IMR-90 (cell line): ENCODE measurements at regions not wholly inside any gene's neighbourhood (a gene's known extent, or its start where the extent isn't known, plus 50 kb on each side); places are given as distances from the start of the nearest gene placed in this dataset.

Source experiments
- ATAC-seq: fragments of 200-7000 bp; cut with Tn5 transposase; 2 replicates; pipeline ENCODE4 v1.9.1; 2020; ENCODE audit warnings: low read depth, mild to moderate bottlenecking, moderate library complexity
- BruUV-seq: library from RNA; stranded (reverse); fragments of 400-500 nt; replicated peaks from 2 replicates; lab custom pipeline; 2021; lab: Mats Ljungman, UMichigan
- CTCF ChIA-PET: fragments of 300-600 bp; formaldehyde crosslinking; extraction: SDS; loops from one replicate; lab custom pipeline; 2021; ENCODE audit warnings: antibody characterized with exemption; lab: Yijun Ruan, JAX
- POLR2A ChIA-PET: fragments of 300-600 bp; sonication (Branson Sonifier 250); formaldehyde crosslinking; loops from one replicate; lab custom pipeline; 2022; ENCODE audit warnings: antibody characterized with exemption; ENCODE audit not compliant: unreplicated experiment; lab: Charles Lee
- DNase-seq: peaks from one replicate; pipeline ENCODE4 v3.0.0; 2013
- H2AFZ ChIP-seq: replicated peaks from 2 replicates; pipeline ENCODE3; 2013; ENCODE audit warnings: low read length, mild to moderate bottlenecking; ENCODE audit not compliant: poor library complexity
- H2AK5ac ChIP-seq: 2 replicates; pipeline ENCODE4 v1.6.1; 2013; ENCODE audit warnings: low read depth, low read length, inconsistent platforms
- H2AK9ac ChIP-seq: replicated peaks from 2 replicates; pipeline ENCODE3; 2013; ENCODE audit warnings: mild to moderate bottlenecking, low read depth, low read length, moderate library complexity; ENCODE audit not compliant: poor library complexity
- H2BK120ac ChIP-seq: 2 replicates; pipeline ENCODE4 v1.6.1; 2013; ENCODE audit warnings: low read depth, low read length, inconsistent platforms
- H2BK15ac ChIP-seq: 3 replicates; pipeline ENCODE4 v1.6.1; 2013; ENCODE audit warnings: low read depth, low read length, inconsistent platforms
- H2BK20ac ChIP-seq: 2 replicates; pipeline ENCODE4 v1.6.1; 2013; ENCODE audit warnings: low read depth, mild to moderate bottlenecking, inconsistent platforms, low read length, moderate library complexity
- H2BK5ac ChIP-seq: 2 replicates; pipeline ENCODE4 v1.6.1; 2013; ENCODE audit warnings: mild to moderate bottlenecking, low read depth, low read length, inconsistent platforms; ENCODE audit not compliant: poor library complexity, severe bottlenecking
- H3K14ac ChIP-seq: replicated peaks from 2 replicates; pipeline ENCODE4 v1.6.1; 2013; ENCODE audit warnings: low read depth, low read length, inconsistent platforms
- H3K18ac ChIP-seq: 2 replicates; pipeline ENCODE4 v1.6.1; 2013; ENCODE audit warnings: low read depth, low read length, control low read depth
- H3K23ac ChIP-seq: 2 replicates; pipeline ENCODE4 v1.6.1; 2013; ENCODE audit warnings: low read depth, low read length, inconsistent platforms
- H3K27ac ChIP-seq: 2 replicates; pipeline ENCODE4 v1.5.1; 2013; ENCODE audit warnings: mild to moderate bottlenecking, control low read depth, low read length; ENCODE audit not compliant: insufficient read depth
- H3K27me3 ChIP-seq: 2 replicates; pipeline ENCODE4 v1.6.1; 2013; ENCODE audit warnings: low read length; ENCODE audit not compliant: control insufficient read depth, insufficient read depth
- H3K36me3 ChIP-seq: 2 replicates; pipeline ENCODE4 v1.6.1; 2013; ENCODE audit warnings: low read length, mixed read lengths; ENCODE audit not compliant: control insufficient read depth, insufficient read depth
- H3K4ac ChIP-seq: 2 replicates; pipeline ENCODE4 v1.6.1; 2013; ENCODE audit warnings: low read depth, low read length, inconsistent platforms
- H3K4me1 ChIP-seq: 2 replicates; pipeline ENCODE4 v1.6.1; 2013; ENCODE audit warnings: low read length, mixed read lengths; ENCODE audit not compliant: control insufficient read depth, insufficient read depth
- H3K4me2 ChIP-seq: 2 replicates; pipeline ENCODE4 v1.6.1; 2013; ENCODE audit warnings: low read depth, mild to moderate bottlenecking, control low read depth, low read length, moderate library complexity
- H3K4me3 ChIP-seq: 2 replicates; pipeline ENCODE4 v1.5.1; 2013; ENCODE audit warnings: low read depth, mild to moderate bottlenecking, control low read depth, low read length, moderate library complexity; ENCODE audit not compliant: insufficient read depth
- H3K56ac ChIP-seq: 2 replicates; pipeline ENCODE4 v1.6.1; 2013; ENCODE audit warnings: low read length, inconsistent platforms; ENCODE audit not compliant: insufficient read depth; ENCODE audit errors: extremely low read depth
- H3K79me1 ChIP-seq, 2 experiments: 2 replicates each; pipeline ENCODE4 v1.6.1; 2013; ENCODE audit warnings: low read length in 2 of 2, inconsistent platforms in 1 of 2, low read depth in 1 of 2
- H3K9ac ChIP-seq: 2 replicates; pipeline ENCODE4 v1.6.1; 2013; ENCODE audit warnings: low read depth, low read length, control low read depth
- H3K9me1 ChIP-seq: 2 replicates; pipeline ENCODE4 v1.6.1; 2013; ENCODE audit warnings: low read length, inconsistent platforms; ENCODE audit not compliant: insufficient read depth
- H3K9me3 ChIP-seq: 2 replicates; pipeline ENCODE4 v1.6.1; 2013; ENCODE audit warnings: low read length; ENCODE audit not compliant: control insufficient read depth, insufficient read depth
- H4K20me1 ChIP-seq: 2 replicates; pipeline ENCODE4 v1.6.1; 2013; ENCODE audit warnings: low read length, inconsistent platforms; ENCODE audit not compliant: insufficient read depth
- H4K5ac ChIP-seq: 2 replicates; pipeline ENCODE4 v1.6.1; 2013; ENCODE audit warnings: mild to moderate bottlenecking, low read depth, low read length, control low read depth
- H4K8ac ChIP-seq, 2 experiments: 2 replicates each; pipeline ENCODE4 v1.6.1; 2013; ENCODE audit warnings: low read depth in 2 of 2, low read length in 2 of 2, control low read depth in 1 of 2, inconsistent platforms in 1 of 2
- H4K91ac ChIP-seq: 2 replicates; pipeline ENCODE4 v1.6.1; 2013; ENCODE audit warnings: low read depth, low read length, inconsistent platforms; ENCODE audit not compliant: insufficient read depth
- BHLHE40 ChIP-seq: fragments of 150-350 bp; IDR thresholded peaks from 2 replicates; pipeline ENCODE4 v1.6.1; 2016; ENCODE audit warnings: mild to moderate bottlenecking, low read depth, low read length
- CEBPB ChIP-seq: IDR thresholded peaks from 2 replicates; pipeline ENCODE4 v1.6.1; 2012; ENCODE audit warnings: low read depth, low read length, improper control_type of control experiment
- CHD1 ChIP-seq: IDR thresholded peaks from 2 replicates; pipeline ENCODE4 v1.6.1; 2012; ENCODE audit warnings: low read depth, low read length, improper control_type of control experiment
- MAFK ChIP-seq: IDR thresholded peaks from 2 replicates; pipeline ENCODE4 v1.6.1; 2012; ENCODE audit warnings: low read depth, low read length, improper control_type of control experiment
- MAZ ChIP-seq: IDR thresholded peaks from 2 replicates; pipeline ENCODE4 v1.6.1; 2012; ENCODE audit warnings: low read depth, mild to moderate bottlenecking, low read length, improper control_type of control experiment, moderate library complexity, borderline replicate concordance
- NFE2L2 ChIP-seq: fragments of 150-350 bp; IDR thresholded peaks from 2 replicates; pipeline ENCODE4 v1.6.1; 2016; ENCODE audit warnings: low read depth, mild to moderate bottlenecking, low read length
- POLR2A ChIP-seq: IDR thresholded peaks from 2 replicates; pipeline ENCODE4 v1.6.1; 2012; ENCODE audit warnings: mild to moderate bottlenecking, low read depth, low read length
- RAD21 ChIP-seq: IDR thresholded peaks from 2 replicates; pipeline ENCODE4 v1.6.1; 2012; ENCODE audit warnings: low read length, improper control_type of control experiment
- RCOR1 ChIP-seq: IDR thresholded peaks from 2 replicates; pipeline ENCODE4 v1.6.1; 2012; ENCODE audit warnings: mild to moderate bottlenecking, low read length, improper control_type of control experiment; ENCODE audit not compliant: insufficient replicate concordance
- RFX5 ChIP-seq: IDR thresholded peaks from 2 replicates; pipeline ENCODE4 v1.8.0; 2012; ENCODE audit warnings: low read depth, mild to moderate bottlenecking, low read length, moderate library complexity
- SMC3 ChIP-seq: fragments of 150-350 bp; IDR thresholded peaks from 2 replicates; pipeline ENCODE4 v1.6.1; 2016; ENCODE audit warnings: low read depth, mild to moderate bottlenecking, antibody characterized with exemption, low read length, moderate library complexity
- USF2 ChIP-seq: fragments of 150-350 bp; IDR thresholded peaks from 2 replicates; pipeline ENCODE4 v1.6.1; 2017; ENCODE audit warnings: mild to moderate bottlenecking, antibody characterized with exemption, low read length, low read depth
- WGBS, 2 experiments: methylation state at CpG; one replicate each; pipeline versions ENCODE4 v1.1.5 to v1.1.7; 2013; ENCODE audit warnings: missing lambda C conversion rate in 2 of 2; ENCODE audit not compliant: insufficient read length in 1 of 2; ENCODE audit errors: extremely low coverage in 2 of 2; 5-methylcytosine and 5-hydroxymethylcytosine counted together
- dilution Hi-C: fragments of 300-500 bp; cut with HindIII; formaldehyde crosslinking; loops from one replicate; pipeline ENCODE4 v1.14.3; 2018; ENCODE audit warnings: low sequenced_read_pairs; ENCODE audit not compliant: unreplicated experiment
- in situ Hi-C: fragments of 300-500 bp; cut with MboI; formaldehyde crosslinking; loops from 3 replicates; pipeline ENCODE4 v1.14.3; 2019; ENCODE audit warnings: low sequenced_read_pairs, inconsistent platforms, mixed read lengths
- intact Hi-C: fragments of 100-400 bp; cut with micrococcal nuclease; formaldehyde crosslinking; loops from 2 replicates; pipeline ENCODE4 v1.10.0; 2022
- TF ChIP-seq, protein P1 (sequence below): conservative IDR thresholded peaks from 2 replicates; pipeline ENCODE4 v1.5.1; 2012; ENCODE audit warnings: mild to moderate bottlenecking, low read depth, low read length, improper control_type of control experiment
- TF ChIP-seq, protein P2 (sequence below): fragments of 150-350 bp; IDR thresholded peaks from 2 replicates; pipeline ENCODE4 v1.6.1; 2016; ENCODE audit warnings: low read depth, mild to moderate bottlenecking, low read length, moderate library complexity, borderline replicate concordance

DNA sequence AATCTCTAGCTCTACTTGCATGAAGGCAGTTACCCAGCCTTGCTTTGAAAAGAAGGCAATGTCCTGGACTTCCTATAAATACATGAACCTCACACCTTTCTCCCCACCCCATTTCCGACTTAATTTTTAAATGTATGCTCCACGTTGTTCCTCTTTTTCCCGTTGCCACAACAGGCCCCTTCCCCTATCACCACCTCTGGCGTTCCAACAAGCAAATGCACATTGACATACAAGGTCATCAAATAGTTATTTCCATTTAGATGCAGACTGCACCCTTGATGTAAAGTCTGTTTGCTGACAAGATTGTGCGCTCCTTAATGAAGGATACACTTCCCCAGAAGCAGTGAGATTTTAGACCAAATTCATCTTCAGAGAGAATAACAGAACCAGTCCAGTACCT, 260.7 kb upstream of the UMPS start:
- Histone ChIP-seq H2BK120ac (no peak overlapping the region), H2BK5ac (no peak overlapping the region), H4K8ac (no peak overlapping the region), H3K4ac (no peak overlapping the region), H3K9me1 (no peaks in the 10 kb centered on the region), H3K36me3 (no peaks in the 10 kb centered on the region), H3K9ac (no peak overlapping the region), H3K56ac (no peak overlapping the region), H3K4me2 (no peak overlapping the region), H2AFZ (no peak overlapping the region), H3K4me1 (no peaks in the 10 kb centered on the region), H3K14ac (no peak overlapping the region), H3K9me3 (no peaks in the 10 kb centered on the region), H2AK9ac (no peak overlapping the region), H2BK15ac (no peak overlapping the region), H4K91ac (no peak overlapping the region), H3K18ac (no peak overlapping the region), H3K23ac (no peak overlapping the region), H3K4me3 (no peak overlapping the region), H3K79me1 (no peaks in the 10 kb centered on the region), H3K27me3 (peaks cover 10% of the 10 kb centered on the region), H4K20me1 (no peaks in the 10 kb centered on the region), H4K5ac (no peak overlapping the region), H2BK20ac (no peak overlapping the region), H2AK5ac (no peak overlapping the region), H3K27ac (no peak overlapping the region)
- no peak for ATAC-seq
- in situ Hi-C loops, result loop anchor here (5.0 kb wide), 2 partner anchors 122 to 457 kb away; no protein-coding TSS in a partner anchor
- POLR2A ChIA-PET, result no interaction called here
- CTCF ChIA-PET, result interaction anchor here (0.7 to 1.4 kb wide), 3 partner anchors 31 to 453 kb away, joined by 3 to 6 read pairs (median 3); no protein-coding TSS in a partner anchor
- no peak for DNase-seq
- dilution Hi-C loops, result no loop called here
- 77 to 100% methylated on average over 2 to 3 of the region's 5 CpGs for WGBS, 2 experiments
- TF ChIP-seq RFX5 (no peak), MAZ (no peak), CEBPB (no peak), RCOR1 (no peak), BHLHE40 (no peak), RAD21 (no peak), USF2 (no peak), CHD1 (no peak), NFE2L2 (no peak), MAFK (no peak), POLR2A (no peak), SMC3 (no peak)
- TF ChIP-seq, protein P1, sequence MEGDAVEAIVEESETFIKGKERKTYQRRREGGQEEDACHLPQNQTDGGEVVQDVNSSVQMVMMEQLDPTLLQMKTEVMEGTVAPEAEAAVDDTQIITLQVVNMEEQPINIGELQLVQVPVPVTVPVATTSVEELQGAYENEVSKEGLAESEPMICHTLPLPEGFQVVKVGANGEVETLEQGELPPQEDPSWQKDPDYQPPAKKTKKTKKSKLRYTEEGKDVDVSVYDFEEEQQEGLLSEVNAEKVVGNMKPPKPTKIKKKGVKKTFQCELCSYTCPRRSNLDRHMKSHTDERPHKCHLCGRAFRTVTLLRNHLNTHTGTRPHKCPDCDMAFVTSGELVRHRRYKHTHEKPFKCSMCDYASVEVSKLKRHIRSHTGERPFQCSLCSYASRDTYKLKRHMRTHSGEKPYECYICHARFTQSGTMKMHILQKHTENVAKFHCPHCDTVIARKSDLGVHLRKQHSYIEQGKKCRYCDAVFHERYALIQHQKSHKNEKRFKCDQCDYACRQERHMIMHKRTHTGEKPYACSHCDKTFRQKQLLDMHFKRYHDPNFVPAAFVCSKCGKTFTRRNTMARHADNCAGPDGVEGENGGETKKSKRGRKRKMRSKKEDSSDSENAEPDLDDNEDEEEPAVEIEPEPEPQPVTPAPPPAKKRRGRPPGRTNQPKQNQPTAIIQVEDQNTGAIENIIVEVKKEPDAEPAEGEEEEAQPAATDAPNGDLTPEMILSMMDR, result no peak
- TF ChIP-seq, protein P2, sequence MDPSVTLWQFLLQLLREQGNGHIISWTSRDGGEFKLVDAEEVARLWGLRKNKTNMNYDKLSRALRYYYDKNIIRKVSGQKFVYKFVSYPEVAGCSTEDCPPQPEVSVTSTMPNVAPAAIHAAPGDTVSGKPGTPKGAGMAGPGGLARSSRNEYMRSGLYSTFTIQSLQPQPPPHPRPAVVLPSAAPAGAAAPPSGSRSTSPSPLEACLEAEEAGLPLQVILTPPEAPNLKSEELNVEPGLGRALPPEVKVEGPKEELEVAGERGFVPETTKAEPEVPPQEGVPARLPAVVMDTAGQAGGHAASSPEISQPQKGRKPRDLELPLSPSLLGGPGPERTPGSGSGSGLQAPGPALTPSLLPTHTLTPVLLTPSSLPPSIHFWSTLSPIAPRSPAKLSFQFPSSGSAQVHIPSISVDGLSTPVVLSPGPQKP, result no peak
- BruUV-seq, result no TSS peak
- intact Hi-C loops, result loop anchor here (2.0 to 5.0 kb wide), 3 partner anchors 83 to 453 kb away; no protein-coding TSS in a partner anchor
